A549 (cell line): ENCODE measurements at regions not wholly inside any gene's neighbourhood (a gene's known extent, or its start where the extent isn't known, plus 50 kb on each side); places are given as distances from the start of the nearest gene placed in this dataset.
A peak's percentile ranks its signal among the peaks of the same experiment; 100 is the strongest.

ENCODE experiments used
- ATAC-seq, 2 experiments: fragments of 200-7000 bp in 1 of 2; fragments of >200 bp in 1 of 2; cut with Nextera tagmentation in 1 of 2; cut with Tn5 transposase in 1 of 2; 3 replicates each; pipeline versions ENCODE4 v1.8.0 to v1.9.1; 2018 to 2020; ENCODE audit warnings: mild to moderate bottlenecking in 1 of 2, moderate library complexity in 1 of 2
- CTCF ChIA-PET: fragments of 300-600 bp; sonication (Branson Sonifier 250); formaldehyde crosslinking; extraction: SDS; loops from one replicate; lab custom pipeline; 2021; ENCODE audit warnings: antibody characterized with exemption, inconsistent platforms; lab: Yijun Ruan, JAX
- POLR2A ChIA-PET: fragments of 350-600 bp; formaldehyde crosslinking; extraction: SDS; loops from one replicate; lab custom pipeline; 2021; ENCODE audit warnings: antibody characterized with exemption, inconsistent platforms; lab: Yijun Ruan, JAX
- DNase-seq, 2 experiments: peaks; one replicate each; pipeline versions ENCODE4 v3.0.0 to v3.0.0-alpha.2; 2011 to 2016; ENCODE audit warnings: low read depth in 1 of 2, low spot score in 1 of 2
- FAIRE-seq: peaks from 2 replicates; lab custom pipeline; 2011; peaks lifted over from hg19 to GRCh38; lab: Jason Lieb, UNC
- H3K27ac ChIP-seq, 2 experiments: fragments of >200 bp; sonication (Bioruptor Twin); formaldehyde crosslinking; 3 replicates each; pipeline ENCODE4 v1.5.1; 2016 to 2017
- H3K4me1 ChIP-seq: fragments of >200 bp; sonication (Bioruptor Twin); formaldehyde crosslinking; 3 replicates; pipeline ENCODE4 v1.6.1; 2016
- H3K4me2 ChIP-seq: fragments of >200 bp; sonication (Bioruptor Twin); formaldehyde crosslinking; 3 replicates; pipeline ENCODE4 v1.6.1; 2016
- H3K4me3 ChIP-seq: fragments of >200 bp; sonication (Bioruptor Twin); formaldehyde crosslinking; 3 replicates; pipeline ENCODE4 v1.5.1; 2016
- H3K9me3 ChIP-seq: fragments of >200 bp; sonication (Bioruptor Twin); formaldehyde crosslinking; 3 replicates; pipeline ENCODE4 v1.6.1; 2016
- FOSB ChIP-seq: fragments of 250-450 bp; sonication (Bioruptor Pico); IDR thresholded peaks from 2 replicates; pipeline ENCODE4 v1.5.0; 2020; ENCODE audit warnings: mild to moderate bottlenecking, moderate library complexity
- FOXS1 ChIP-seq: fragments of 250-450 bp; sonication (Bioruptor Pico); IDR thresholded peaks from 2 replicates; pipeline ENCODE4 v1.5.0; 2020; ENCODE audit warnings: mild to moderate bottlenecking, moderate library complexity
- MAFK ChIP-seq: fragments of 450-650 bp; IDR thresholded peaks from 2 replicates; pipeline ENCODE4 v1.6.1; 2014; ENCODE audit not compliant: partially characterized antibody
- NR3C1 ChIP-seq: fragments of >200 bp; sonication (Bioruptor Twin); formaldehyde crosslinking; IDR thresholded peaks from 3 replicates; pipeline ENCODE4 v1.6.1; 2017
- POLR2A ChIP-seq: IDR thresholded peaks from 2 replicates; pipeline ENCODE4 v1.6.1; 2012; ENCODE audit warnings: mild to moderate bottlenecking, low read length
- RAD21 ChIP-seq, 2 experiments: fragments of >200 bp in 1 of 2; sonication (Bioruptor Twin) in 1 of 2; formaldehyde crosslinking in 1 of 2; IDR thresholded peaks in 1 of 2; conservative IDR thresholded peaks in 1 of 2; 2 replicates in 1 of 2; 3 replicates in 1 of 2; pipeline ENCODE4 v1.6.1; 2012 to 2018; ENCODE audit warnings: inconsistent platforms in 1 of 2
- RARB ChIP-seq: fragments of 250-450 bp; sonication (Bioruptor Pico); IDR thresholded peaks from 2 replicates; pipeline ENCODE4 v1.8.0; 2021; ENCODE audit warnings: mild to moderate bottlenecking, moderate library complexity
- RFX5 ChIP-seq: fragments of 450-650 bp; IDR thresholded peaks from 2 replicates; pipeline ENCODE4 v1.7.1; 2014; ENCODE audit warnings: antibody characterized with exemption, mild to moderate bottlenecking, moderate library complexity
- RNF2 ChIP-seq: fragments of 200-600 bp; sonication (generic); IDR thresholded peaks from 2 replicates; pipeline ENCODE4 v1.6.1; 2016; ENCODE audit warnings: low read depth, mild to moderate bottlenecking, antibody characterized with exemption, moderate library complexity, borderline replicate concordance
- SMC3 ChIP-seq: fragments of >200 bp; sonication (Bioruptor Twin); formaldehyde crosslinking; IDR thresholded peaks from 3 replicates; pipeline ENCODE4 v1.6.1; 2018; ENCODE audit warnings: inconsistent platforms
- SREBF2 ChIP-seq: fragments of 450-650 bp; IDR thresholded peaks from 2 replicates; pipeline ENCODE4 v1.6.1; 2014; ENCODE audit warnings: mild to moderate bottlenecking, moderate library complexity
- ZC3H11A ChIP-seq: fragments of 450-650 bp; IDR thresholded peaks from 2 replicates; pipeline ENCODE4 v1.6.1; 2014; ENCODE audit warnings: antibody characterized with exemption, mild to moderate bottlenecking
- WGBS: methylation state at CpG from one replicate; pipeline ENCODE4 v1.1.6; 2017; ENCODE audit errors: missing lambda C conversion rate; 5-methylcytosine and 5-hydroxymethylcytosine counted together
- TF ChIP-seq, protein P1 (sequence below): fragments of 150-350 bp; IDR thresholded peaks from 2 replicates; pipeline ENCODE4 v1.6.1; 2014; ENCODE audit warnings: low read depth, mild to moderate bottlenecking, low read length
- TF ChIP-seq, protein P2 (sequence below): fragments of 200-600 bp; sonication (generic); IDR thresholded peaks from 2 replicates; pipeline ENCODE4 v1.6.1; 2016; ENCODE audit warnings: antibody characterized with exemption, mild to moderate bottlenecking, moderate library complexity
- TF ChIP-seq, protein P3 (sequence below): fragments of 250-450 bp; sonication (Bioruptor Pico); IDR thresholded peaks from 2 replicates; pipeline ENCODE4 v1.5.0; 2020; ENCODE audit warnings: low read depth, mild to moderate bottlenecking, moderate library complexity
- TF ChIP-seq, protein P4 (sequence below): fragments of 250-450 bp; sonication (Bioruptor Pico); IDR thresholded peaks from 2 replicates; pipeline ENCODE4 v1.5.0; 2021; ENCODE audit warnings: mild to moderate bottlenecking, moderate library complexity, borderline replicate concordance
- TF ChIP-seq, protein P5 (sequence below): fragments of >200 bp; sonication (Bioruptor Twin); formaldehyde crosslinking; IDR thresholded peaks from 2 replicates; pipeline ENCODE4 v1.6.1; 2016

DNA sequence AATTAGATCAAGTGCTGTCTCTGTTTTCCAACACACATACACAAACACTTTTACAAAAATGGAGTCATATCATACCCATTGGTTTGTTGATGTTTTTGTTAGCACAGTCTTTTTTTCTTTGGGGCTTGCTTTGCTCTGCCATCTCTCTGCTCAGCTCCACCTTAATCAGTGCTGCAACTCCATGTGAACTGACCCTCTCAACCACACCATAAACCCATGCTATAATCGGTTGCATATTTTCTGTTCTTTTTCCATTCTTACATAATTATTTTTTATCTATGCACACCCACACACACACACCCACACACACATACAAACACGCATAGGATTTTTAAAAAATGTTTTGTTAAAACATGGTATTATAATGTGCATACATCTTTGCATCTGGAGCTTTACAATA lies 91.0 kb upstream of the CDH13 start (continued):
- TF ChIP-seq, protein P1, sequence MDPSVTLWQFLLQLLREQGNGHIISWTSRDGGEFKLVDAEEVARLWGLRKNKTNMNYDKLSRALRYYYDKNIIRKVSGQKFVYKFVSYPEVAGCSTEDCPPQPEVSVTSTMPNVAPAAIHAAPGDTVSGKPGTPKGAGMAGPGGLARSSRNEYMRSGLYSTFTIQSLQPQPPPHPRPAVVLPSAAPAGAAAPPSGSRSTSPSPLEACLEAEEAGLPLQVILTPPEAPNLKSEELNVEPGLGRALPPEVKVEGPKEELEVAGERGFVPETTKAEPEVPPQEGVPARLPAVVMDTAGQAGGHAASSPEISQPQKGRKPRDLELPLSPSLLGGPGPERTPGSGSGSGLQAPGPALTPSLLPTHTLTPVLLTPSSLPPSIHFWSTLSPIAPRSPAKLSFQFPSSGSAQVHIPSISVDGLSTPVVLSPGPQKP: no peak
- no peak for TF ChIP-seq RARB
- no peak for TF ChIP-seq SREBF2
- TF ChIP-seq, protein P2, sequence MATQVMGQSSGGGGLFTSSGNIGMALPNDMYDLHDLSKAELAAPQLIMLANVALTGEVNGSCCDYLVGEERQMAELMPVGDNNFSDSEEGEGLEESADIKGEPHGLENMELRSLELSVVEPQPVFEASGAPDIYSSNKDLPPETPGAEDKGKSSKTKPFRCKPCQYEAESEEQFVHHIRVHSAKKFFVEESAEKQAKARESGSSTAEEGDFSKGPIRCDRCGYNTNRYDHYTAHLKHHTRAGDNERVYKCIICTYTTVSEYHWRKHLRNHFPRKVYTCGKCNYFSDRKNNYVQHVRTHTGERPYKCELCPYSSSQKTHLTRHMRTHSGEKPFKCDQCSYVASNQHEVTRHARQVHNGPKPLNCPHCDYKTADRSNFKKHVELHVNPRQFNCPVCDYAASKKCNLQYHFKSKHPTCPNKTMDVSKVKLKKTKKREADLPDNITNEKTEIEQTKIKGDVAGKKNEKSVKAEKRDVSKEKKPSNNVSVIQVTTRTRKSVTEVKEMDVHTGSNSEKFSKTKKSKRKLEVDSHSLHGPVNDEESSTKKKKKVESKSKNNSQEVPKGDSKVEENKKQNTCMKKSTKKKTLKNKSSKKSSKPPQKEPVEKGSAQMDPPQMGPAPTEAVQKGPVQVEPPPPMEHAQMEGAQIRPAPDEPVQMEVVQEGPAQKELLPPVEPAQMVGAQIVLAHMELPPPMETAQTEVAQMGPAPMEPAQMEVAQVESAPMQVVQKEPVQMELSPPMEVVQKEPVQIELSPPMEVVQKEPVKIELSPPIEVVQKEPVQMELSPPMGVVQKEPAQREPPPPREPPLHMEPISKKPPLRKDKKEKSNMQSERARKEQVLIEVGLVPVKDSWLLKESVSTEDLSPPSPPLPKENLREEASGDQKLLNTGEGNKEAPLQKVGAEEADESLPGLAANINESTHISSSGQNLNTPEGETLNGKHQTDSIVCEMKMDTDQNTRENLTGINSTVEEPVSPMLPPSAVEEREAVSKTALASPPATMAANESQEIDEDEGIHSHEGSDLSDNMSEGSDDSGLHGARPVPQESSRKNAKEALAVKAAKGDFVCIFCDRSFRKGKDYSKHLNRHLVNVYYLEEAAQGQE: no peak
- TF ChIP-seq, protein P3, sequence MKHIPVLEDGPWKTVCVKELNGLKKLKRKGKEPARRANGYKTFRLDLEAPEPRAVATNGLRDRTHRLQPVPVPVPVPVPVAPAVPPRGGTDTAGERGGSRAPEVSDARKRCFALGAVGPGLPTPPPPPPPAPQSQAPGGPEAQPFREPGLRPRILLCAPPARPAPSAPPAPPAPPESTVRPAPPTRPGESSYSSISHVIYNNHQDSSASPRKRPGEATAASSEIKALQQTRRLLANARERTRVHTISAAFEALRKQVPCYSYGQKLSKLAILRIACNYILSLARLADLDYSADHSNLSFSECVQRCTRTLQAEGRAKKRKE (CRISPR knock-in tag): no peak
- TF ChIP-seq, protein P4, sequence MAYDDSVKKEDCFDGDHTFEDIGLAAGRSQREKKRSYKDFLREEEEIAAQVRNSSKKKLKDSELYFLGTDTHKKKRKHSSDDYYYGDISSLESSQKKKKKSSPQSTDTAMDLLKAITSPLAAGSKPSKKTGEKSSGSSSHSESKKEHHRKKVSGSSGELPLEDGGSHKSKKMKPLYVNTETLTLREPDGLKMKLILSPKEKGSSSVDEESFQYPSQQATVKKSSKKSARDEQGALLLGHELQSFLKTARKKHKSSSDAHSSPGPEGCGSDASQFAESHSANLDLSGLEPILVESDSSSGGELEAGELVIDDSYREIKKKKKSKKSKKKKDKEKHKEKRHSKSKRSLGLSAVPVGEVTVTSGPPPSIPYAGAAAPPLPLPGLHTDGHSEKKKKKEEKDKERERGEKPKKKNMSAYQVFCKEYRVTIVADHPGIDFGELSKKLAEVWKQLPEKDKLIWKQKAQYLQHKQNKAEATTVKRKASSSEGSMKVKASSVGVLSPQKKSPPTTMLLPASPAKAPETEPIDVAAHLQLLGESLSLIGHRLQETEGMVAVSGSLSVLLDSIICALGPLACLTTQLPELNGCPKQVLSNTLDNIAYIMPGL (CRISPR knock-in tag): no peak

DNA sequence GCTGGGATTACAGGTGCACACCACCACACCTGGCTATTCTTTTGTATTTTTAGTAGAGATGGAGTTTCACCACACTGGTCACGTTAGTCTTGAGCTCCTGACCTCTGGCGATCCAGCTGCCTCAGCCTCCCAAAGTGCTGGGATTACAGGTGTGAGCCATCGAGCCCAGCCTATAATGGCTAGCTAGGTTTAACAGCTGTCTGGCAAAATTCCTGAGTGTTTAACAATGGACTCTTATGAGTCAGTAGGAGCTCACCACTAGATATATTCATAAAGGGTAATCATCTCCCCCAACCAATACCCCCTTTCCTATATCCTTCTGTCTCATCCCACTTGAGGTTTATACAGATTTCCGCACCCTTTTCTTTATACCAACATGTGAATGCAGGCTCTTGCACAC lies 91.5 kb upstream of the CDH13 start:
- WGBS: 8% methylated on average over 4 of the region's 4 CpGs
- no peak for TF ChIP-seq NR3C1
- ATAC-seq (no peak), DNase-seq (no peak), FAIRE-seq (no peak)
- Histone ChIP-seq H3K27ac (no peak overlapping the region), H3K4me3 (no peak overlapping the region), H3K4me2 (no peak overlapping the region), H3K4me1 (no peaks in the 10 kb centered on the region), H3K9me3 (no peaks in the 10 kb centered on the region; the same call in 2 of the 3 replicates)
- ChIA-PET POLR2A (no interaction called here), CTCF (interaction anchor here (1.0 to 1.2 kb wide), 2 partner anchors 10 to 16 kb away, joined by 3 read pairs; no protein-coding TSS in a partner anchor)

DNA sequence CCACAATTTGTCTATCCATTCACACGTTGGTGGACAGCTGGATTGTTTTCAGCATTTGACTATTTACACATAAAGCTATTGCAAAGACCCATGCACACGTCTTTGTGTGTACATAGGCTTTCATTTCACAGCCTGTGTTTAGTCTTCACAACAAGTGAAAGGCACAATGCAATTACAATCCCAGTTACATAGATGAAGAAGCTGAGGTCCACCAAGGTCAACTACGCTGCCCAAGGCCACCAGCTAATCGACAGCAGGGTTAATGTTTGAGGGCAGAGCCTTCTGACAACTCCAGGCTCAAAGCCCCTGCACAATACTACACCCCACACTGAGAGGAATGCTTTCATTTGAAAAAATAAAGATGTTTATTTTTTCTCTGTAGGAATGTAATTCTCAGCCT lies 93.6 kb upstream of the CDH13 start:
- CTCF ChIA-PET: no interaction called here
- TF ChIP-seq SMC3 (no peak), RNF2 (no peak)

DNA sequence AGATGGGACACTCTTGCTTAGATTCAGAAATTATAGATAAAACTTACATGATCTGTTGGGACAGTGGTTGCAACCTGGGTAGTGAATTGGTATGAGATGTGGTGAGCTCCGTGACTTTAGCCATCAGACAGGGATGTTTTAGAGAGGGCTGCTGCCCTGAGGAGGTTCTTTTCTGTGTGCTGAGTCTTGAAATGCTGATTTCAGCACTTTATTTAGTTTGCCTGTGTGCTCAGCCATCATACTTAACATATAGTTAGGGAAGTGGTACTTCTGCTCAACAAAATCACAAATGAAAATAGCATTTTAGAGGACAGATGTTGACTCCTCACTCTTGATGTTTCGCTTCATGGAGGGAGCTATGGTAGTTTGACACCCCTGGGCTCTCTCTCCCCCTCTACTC lies 95.9 kb upstream of the CDH13 start:
- no peaks in the 10 kb centered on the region for H3K9me3 ChIP-seq
- H3K4me2 ChIP-seq: no peak overlapping the region
- 11% methylated on average over 2 of the region's 2 CpGs for WGBS
- H3K27ac ChIP-seq: no peak overlapping the region
- DNase-seq (no peak), ATAC-seq (no peak), FAIRE-seq (no peak)
- TF ChIP-seq RAD21 (conservative IDR thresholded peaks at IDR 0.05 in 1 of 2, IDR thresholded peaks at IDR 0.05 in 1 of 2) (no peak), FOXS1 (CRISPR knock-in tag) (no peak), ZC3H11A (no peak), FOSB (no peak), MAFK (peak; percentile 76), RFX5 (no peak), SMC3 (no peak), POLR2A (no peak)
- TF ChIP-seq, protein P5, sequence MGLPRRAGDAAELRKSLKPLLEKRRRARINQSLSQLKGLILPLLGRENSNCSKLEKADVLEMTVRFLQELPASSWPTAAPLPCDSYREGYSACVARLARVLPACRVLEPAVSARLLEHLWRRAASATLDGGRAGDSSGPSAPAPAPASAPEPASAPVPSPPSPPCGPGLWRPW: no peak
- no peaks in the 10 kb centered on the region for H3K4me1 ChIP-seq
- no peak overlapping the region for H3K4me3 ChIP-seq
- ChIA-PET POLR2A (no interaction called here), CTCF (no interaction called here)

More for the DNA sequence above, 93.6 kb upstream of the CDH13 start:
- Histone ChIP-seq H3K4me1 (no peaks in the 10 kb centered on the region), H3K9me3 (no peaks in the 10 kb centered on the region; the same call in 2 of the 3 replicates), H3K4me2 (no peak overlapping the region), H3K4me3 (no peak overlapping the region), H3K27ac (no peak overlapping the region)
- POLR2A ChIA-PET: no interaction called here
- FAIRE-seq (no peak), DNase-seq (no peak), ATAC-seq (no peak)
- WGBS: 4% methylated on average over 4 of the region's 4 CpGs
